Retina (tissue), 1 donor: ENCODE measurements at regions not wholly inside any gene's neighbourhood (a gene's known extent, or its start where the extent isn't known, plus 50 kb on each side); places are given as distances from the start of the nearest gene placed in this dataset.
A peak's percentile ranks its signal among the peaks of the same experiment; 100 is the strongest.

Experiments used
- DNase-seq: peaks from one replicate; pipeline ENCODE4 v3.0.0-alpha.2; 2016

DNA sequence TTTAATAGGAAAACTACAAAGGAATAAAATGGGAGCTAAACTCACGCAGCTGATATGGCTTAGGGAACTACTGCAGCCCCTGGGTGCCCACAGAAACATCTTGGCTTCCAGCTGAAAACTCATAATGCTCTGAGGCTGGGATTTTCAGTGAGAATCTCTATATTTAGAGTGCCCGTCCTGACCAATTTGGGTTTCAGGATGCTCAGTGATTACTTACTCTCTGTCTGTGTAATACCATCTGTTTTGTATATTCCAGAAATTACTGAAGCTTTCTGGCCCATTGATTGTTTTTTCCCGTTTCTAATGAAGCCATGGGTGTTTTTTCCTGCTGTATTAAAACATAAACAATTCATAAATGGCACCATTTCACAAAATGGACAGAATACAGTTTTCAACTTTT lies 50.6 kb upstream of the ZNF385D start:
- DNase-seq: no peak

DNA sequence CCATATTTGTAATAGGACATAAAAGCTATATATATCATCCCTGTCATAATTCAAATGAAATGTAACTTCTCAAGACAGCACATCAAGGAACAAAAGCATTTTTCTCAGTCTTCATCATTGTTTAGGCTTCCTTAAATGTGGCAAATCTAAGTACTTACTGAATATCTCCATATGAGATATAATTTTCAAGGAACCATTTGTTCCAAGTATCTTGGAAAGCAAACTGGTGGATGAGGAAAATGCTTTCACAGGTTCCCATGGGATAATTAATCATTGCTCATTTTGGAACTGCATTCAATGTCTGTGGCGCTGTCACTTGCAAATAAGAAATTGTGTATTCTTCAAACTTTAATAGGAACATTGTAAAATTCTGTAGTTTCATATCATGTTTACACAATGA lies 52.6 kb upstream of the ZNF385D start:
- no peak for DNase-seq

DNA sequence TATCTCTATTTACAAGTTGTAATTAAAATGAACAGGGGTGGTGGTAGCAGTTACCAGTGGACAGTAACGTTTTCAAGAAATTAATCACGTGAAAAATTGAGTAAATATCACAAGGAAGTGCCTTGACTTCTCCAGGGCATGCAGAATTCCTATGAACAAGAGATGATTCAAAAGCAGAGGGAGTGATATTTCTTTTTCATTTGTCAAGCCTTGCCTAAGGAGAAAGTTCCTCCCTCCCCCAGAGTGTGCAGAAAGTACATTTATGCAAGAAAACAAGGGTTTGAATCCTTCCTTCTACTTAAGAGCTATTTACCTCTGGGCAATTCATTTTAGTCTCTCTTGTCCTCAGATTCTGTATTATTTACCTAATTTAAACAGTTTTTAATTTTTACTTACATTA lies 53.3 kb upstream of the ZNF385D start:
- DNase-seq: no peak

DNA sequence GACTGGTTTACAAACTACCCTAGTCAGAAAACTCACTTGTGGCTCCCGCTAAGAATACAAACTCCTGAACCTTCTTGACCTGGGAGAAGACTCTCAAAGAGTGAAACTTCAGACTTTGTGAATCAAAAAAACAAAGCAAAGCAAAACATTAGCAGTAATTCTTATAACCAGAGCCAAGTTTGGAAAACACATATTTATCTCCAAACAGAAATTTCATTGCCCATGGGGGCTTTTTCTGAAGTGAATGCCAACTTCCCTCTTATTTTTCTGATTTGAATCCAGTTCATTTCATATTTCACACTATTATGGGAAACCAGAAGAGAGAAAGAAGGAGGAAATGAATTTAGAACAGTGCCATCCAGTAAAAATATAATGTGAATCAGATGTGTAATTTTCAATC lies 55.7 kb upstream of the ZNF385D start:
- DNase-seq: no peak

DNA sequence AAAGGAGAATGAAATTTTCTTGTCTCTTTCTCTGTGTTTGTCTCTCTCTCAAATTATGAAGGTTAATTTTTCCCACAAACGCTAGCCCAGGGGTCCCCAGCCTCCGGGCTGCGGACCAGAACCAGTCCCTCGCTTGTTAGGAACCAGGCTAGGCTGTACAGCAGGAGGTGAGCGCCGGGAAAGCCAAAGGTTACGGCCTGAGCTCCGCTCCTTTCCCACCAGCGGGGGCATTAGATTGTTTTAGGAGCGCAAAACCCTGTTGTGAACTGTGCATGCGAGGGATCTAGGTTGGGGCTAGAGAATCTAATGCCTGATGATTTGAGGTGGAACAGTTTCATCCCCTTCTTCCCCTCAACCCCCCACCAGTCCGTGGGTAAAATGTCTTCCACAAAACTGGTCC lies 74.7 kb upstream of the ZNF385D start:
- no peak for DNase-seq

DNA sequence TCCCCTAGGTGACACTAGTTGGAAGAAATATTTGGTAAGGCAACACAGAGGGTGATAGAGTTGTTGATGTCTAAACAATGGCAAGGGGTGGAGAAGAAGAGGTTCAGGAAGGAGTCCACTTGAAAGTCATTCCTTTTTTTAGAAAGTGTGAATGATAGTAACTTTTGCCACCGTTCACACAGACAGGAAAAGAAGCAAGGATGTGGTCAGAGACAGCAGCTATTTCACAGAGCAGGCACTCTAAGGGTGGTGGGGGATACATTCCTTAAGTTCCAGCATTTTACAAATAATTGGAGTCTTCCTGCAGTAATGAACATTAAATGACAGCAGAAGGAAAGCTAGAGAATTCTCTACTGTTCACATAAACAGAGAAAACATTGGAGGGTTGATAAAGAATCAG lies 75.4 kb upstream of the ZNF385D start:
- no peak for DNase-seq

DNA sequence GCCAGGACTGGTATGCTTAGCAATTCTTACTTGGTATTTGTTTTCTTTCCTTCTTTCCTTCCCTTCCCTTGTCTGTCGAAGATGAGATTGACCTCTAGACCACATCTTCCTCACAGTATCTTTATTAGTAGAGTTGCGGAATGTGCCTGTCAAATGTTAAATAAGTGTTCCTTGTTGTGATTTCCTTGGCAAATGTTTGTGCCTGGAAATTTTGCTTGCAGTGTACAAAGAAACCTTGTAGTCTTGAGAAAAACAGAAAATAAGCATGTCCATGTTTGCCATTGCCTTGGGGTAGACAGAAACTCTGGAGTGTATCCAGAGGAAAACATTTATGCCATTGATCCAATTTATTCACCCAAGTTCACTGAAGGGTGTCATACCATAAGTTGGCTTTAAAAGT lies 79.5 kb upstream of the ZNF385D start:
- no peak for DNase-seq

DNA sequence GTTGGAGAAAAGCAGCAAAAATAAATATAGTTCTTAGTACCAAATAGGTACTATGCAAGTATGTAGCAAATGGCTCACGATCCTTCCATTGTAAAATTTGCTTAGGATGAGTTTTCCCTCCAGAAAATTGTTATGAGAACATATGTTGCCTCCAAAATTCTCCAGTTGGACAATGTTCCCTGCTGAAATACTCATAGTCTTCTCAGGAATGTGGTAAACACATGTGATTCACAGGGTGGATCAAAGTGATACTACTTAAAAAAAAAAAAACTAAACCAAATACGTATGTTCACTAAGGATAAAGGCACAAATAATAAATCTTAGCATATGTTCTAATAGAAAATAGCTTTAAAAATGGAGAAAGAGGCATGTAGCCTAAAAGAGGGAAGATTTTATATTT lies 84.3 kb upstream of the ZNF385D start:
- DNase-seq: no peak

DNA sequence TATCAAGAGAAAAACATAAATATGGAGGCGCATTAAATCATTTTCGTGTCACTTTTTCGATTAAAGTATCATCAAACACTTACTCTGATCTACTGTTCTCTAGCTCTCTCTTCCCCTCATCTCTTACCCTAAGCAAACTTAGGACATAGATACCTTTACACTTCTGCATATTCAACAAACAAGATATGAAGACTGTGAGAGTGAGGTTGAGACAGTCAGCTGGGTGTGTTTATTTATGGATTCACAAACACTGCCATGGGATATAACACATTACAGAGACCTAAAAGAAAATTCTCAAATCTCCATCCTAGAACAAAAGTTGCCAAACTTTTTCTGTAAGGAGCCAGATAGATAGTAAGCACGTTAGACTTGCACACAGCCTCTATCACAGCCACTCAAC lies 85.2 kb upstream of the ZNF385D start:
- DNase-seq: no peak

DNA sequence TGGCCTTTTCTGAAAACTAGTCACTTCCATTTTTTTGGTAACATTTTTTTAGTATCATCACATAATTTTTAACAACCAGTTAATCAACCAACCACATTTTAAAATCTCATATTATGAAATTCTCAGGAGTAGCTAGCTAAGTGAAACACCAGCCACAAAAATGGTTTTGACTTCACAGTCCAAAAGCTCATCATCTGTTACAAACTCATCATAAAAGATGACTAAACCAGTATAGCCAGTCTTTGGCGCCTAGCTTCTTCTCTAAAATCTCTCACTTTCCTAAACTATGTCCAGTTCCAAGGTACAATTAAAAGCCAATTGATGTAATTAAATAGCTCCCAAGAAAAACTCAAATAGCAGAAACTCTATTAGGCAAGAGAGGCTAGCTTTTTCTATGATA lies 88.2 kb upstream of the ZNF385D start:
- no peak for DNase-seq

DNA sequence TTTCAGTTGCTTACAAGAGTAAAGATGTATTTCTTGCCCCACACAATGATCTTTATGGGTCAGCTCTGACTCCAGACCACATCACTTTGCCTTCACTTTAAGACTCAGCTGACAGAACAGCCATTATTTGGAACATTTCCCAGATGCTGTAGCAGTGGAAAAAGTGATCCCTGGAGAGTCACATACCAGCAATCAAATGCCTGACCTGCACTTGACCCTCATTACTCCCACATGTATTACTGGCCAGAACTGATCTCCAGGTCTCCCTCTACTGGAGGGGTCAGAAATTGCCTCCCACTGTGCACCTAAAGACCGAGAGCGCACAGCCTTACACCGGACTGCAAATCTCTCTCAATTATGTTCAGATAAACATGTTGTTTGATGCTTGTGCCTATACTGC lies 88.6 kb upstream of the ZNF385D start:
- no peak for DNase-seq

DNA sequence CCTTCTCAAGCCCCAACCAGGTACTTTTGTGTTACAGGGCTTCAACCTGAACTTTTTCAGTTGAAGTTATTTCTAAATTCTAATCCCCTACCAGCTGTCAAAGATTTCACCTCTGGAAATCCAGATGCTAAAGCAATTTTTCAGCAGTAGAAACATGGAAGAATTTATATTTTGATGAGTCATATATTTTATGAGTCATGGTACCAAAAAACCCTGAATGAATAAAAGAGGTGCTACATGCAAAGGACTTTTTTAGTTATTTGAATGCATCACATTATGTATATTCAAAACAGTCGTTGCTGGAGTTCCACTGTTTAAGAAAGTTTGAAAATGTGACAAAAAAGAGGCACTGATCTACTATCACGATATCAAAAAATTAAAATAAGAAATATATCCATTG lies 96.0 kb upstream of the ZNF385D start:
- no peak for DNase-seq

DNA sequence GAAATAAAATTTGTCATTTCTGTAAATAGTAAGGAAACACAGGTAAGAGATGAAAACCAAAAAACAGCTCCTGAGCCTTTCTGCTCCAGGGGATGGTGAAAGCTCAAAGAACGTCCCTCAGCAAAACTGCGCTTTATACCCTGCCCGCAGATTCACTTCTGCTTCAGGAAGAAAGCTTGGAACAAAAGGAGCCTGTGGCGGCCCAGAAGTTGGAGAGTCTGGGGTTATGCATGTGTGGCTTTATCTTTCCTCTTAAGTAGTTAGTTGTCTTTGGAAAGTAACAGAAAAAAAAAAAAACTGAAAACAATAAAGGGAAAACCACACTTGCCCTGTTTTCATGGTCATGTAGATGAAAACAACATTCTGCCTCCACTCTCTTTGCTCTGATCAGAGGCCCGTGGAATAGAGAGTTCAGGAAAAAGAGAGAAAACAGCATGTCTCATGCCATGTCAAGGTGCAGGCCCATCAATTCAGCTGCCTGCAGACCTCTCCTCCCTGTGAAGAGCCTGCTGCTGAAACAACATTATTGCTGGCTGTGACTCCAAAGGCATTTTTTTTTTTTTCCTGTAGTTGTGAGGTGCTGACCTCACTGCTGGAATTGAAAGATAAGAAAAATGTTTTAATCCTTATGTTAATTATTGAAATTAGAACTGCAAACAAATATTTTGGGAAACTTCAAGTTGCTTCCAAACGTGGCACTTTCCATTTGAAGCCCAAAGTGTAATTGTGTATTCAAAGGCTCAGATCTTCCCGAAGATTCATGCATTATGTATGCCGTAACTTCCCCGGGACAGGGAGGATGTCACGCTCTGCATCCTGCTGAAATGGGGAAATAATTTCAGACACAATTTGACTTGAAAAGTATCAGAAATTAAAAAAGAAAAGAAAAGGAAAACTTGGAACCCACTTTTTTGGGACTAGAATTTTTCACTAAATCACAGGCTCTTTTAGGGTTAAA lies 108.4 kb upstream of the ZNF385D start:
- no peak for DNase-seq

DNA sequence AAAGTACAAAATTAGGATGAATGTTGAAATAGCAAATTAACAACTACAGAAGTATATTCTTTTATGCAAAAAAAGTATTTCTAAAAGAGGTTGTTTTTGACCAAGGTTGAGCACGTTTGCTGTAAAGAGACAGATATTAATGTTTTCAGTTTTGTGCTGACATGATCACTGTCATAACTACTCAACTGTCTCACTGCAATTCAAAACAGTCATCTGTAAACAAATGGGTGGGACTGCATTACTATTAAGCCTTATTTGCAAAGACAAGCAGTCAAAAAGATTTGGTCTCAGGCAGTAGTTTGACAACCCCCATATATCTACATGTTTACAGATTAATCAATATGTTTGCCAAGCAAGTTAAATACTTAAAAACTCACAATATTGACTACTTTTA lies 109.1 kb upstream of the ZNF385D start:
- no peak for DNase-seq

DNA sequence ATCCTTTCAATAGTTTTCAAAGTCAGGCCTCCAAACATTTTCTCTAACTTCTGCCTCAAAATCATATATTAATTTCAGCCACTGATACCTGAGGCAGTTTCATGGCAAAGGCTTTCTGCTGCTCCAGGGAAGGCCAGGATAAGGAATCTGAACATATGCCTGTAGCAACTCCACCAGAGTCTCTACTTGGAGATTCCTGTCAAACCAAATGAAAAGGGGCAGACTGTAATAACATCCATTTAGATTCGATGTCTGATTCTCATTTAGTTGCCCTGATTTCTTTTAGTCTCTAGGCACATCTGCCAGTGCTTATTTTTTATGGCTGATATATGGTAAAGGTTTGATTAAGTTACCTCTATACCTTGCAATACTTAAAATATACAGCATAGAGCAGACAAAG lies 109.6 kb upstream of the ZNF385D start:
- no peak for DNase-seq

DNA sequence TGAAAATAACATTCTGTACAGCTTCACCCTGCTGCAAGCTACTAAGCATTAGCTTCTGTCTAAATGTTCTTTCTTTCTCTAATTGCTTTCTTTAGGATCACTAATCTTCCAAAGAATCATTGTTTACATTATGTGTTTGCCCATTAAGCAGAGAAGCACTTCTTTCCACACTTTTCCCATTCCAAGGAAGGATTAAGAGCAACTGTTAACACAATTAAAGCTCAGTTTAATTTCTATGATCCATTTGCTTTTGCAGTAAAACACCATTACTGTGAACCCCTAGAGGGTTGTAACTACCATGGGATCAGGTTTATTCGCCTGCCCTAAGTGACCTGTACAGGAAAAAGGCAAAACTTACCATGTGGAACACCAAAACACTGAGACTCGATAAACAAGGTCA lies 125.8 kb upstream of the ZNF385D start:
- no peak for DNase-seq

DNA sequence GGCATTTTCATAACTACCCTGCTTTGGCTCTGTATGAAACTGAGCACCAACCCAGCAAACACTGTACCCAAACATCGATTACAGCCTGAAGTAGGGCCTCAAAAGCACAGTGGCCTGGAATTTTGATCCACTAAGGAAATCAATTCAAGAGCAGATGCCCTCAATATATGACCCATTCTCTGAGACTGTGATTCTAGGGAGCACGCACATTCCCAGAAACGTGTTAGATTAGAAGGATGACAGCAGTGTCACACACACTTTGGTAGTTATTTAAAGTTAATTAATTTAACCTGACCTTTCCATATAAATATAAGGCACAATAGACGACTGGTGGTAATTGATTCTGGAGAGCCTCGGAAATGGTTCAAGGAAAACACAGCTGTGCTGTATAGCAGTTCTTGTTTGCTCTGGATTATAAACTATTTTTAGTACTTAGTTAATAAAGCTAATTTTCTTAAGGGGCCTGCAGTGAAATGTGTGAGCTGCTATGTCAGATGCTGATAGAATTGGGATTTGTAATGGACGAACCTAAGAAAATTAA lies 126.3 kb upstream of the ZNF385D start:
- no peak for DNase-seq

DNA sequence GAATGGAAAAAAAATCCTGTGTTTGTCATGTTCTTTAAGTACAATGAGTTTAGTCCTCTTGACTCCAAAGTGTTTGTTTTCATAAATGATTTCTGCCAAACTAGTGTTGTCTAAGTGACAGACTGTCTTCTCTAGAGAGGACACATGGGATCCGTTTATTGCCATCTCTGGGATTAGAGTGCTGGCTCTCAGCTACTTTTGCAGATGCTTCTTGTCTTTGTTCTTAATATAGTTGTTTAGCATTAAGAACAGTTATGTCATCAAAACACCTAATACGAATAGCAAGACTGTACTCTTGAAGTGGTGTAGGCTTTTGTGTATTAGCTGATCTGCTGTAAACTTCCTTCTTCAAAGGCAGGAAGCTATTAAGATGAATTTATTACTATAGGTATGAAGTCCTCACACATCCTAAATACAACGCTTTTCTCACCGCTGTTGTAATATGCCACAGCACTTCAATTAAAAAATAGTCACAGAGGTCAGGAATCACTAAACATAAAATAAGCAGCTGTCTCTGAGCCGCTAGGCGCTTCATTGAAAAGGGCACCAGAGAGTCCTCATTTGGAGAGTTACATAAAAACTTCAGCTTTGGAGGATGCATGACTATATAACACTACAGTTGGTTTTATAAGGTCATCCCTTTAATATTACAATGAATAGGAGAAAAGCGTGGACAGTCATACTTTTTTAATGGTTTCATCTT lies 128.3 kb upstream of the ZNF385D start:
- DNase-seq: no peak

DNA sequence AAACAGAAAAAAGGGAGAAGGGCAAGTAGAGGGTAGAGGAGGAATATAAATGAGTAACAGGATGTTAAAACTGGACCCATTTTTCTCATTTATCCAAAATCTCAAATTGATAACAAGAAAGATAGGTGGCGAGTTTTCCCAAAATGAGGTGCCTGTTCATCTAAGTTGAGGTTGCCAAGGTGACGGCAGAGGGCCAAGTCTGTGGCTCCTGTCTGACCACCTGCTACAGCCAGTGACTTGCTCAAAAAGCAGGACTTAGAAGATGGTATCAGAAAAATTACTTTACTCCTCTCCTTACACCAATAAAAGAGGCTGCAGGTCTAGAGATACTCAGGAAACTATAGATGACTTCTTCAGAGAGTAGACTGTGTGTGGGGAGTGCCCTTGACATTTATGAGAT lies 137.6 kb upstream of the ZNF385D start:
- no peak for DNase-seq

DNA sequence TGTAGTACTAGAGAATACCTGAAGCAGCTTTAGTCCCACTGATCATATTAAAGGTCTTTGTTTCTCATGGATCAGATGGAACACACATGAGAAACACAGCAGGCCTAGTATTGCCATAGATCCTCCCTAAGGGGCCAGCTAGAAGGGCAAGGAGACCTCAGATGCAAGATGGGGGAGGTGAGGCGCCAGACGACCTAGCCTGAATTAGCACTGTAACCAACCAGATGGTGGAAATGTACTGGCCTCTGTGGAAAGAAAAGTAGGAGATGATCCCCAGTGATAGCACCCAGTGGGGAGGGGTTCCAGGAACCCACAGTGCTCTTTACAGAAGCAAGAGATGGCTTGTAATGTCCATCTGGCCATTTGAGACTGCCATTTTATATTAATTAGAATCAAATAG lies 138.2 kb upstream of the ZNF385D start:
- no peak for DNase-seq

DNA sequence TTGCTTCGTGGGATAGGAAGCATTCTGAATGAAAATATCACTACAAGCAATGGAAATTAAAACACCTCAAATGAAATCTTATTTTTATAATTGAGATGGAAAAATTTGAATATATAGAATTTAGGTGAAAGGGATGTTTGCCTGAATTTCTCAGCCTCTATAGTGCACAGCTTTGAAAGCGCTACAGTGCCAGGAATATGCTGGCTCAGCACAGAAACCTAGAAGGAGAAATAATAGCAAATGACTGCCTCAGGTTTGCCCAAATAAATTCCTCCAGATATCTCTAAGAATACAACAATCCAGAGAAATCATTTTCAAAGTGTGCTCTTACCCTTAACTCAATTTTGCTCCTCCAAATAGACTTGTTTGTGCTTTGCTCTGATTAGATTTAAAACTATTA lies 141.1 kb upstream of the ZNF385D start:
- no peak for DNase-seq

DNA sequence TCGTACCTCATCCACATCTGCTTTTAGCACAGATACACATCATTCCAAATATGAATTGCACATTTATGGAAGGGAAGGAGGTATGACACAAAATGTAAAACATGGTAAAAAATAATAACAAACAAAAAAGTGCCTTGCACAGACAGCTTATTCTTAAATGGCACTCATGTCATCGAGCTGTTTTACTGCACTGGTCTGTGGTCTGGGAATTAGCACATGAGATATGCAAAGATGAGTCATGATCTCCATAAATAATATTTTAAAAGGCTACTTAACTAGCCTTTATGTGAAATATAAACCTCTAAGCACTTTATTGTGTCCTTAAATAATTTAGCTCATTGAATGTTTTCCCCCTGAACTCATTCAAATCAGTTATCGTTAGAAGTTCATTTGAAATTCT lies 142.2 kb upstream of the ZNF385D start:
- no peak for DNase-seq

DNA sequence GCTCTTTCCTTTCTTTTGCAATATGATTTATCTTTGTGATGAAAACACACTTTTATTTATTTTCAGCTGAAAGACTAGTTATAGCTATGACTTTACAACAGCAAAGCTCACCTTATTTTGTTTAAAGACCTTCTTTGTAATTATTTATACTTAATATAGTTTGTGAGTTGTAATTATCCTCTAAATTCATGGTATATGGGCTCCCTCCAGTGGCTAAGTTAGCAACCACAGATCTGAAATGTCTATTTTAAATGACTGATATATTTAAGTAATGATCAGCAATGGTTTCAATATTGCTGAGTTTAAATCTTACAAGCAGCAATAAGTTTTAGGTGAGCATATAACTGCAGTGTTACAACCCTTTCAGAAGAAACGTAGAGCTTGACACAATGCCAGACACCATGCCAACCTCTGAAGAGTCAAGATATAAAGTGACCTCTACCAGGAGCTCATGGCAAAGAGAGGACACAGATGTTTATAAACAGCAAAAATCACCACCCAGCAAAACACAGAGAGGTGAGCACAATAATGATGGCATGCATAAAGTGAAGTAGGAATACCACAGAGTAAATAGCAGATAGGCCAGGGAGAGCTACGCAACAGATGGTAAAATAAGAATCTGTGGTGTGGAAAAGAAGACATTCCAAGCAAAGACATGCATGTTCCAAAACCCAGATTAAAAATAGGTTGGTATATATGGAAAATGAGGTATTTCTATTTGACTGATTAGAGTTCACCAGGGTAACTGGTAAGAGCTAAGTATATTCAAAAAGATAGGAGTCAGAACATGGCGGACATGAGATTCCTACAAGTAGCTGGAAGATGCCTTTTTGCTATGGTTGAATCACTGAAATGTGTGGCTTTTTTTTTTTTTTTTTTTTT lies 143.7 kb upstream of the ZNF385D start:
- peak; percentile 29 for DNase-seq
